GM18867 (cell line): ENCODE measurements at regions not wholly inside any gene's neighbourhood (a gene's known extent, or its start where the extent isn't known, plus 50 kb on each side); places are given as distances from the start of the nearest gene placed in this dataset.

ENCODE experiments used
- ATAC-seq: cut with Tn5 transposase; IDR thresholded peaks from one replicate; pipeline ENCODE4 v1.9.1; 2021; ENCODE audit warnings: mild to moderate bottlenecking, moderate library complexity; ENCODE audit not compliant: unreplicated experiment

- no peak for ATAC-seq
These were observed 905.6 kb downstream of the BCL11B start for GRCh38 chr14:98366429-98366828.

- ATAC-seq = no peak
These were observed 903.8 kb downstream of the BCL11B start for GRCh38 chr14:98368221-98368620.

- no peak for ATAC-seq
These were observed 903.1 kb downstream of the BCL11B start for GRCh38 chr14:98368916-98369315.

- ATAC-seq = no peak
These were observed 902.7 kb downstream of the BCL11B start for GRCh38 chr14:98369344-98369743.

- no peak for ATAC-seq
These were observed 901.6 kb downstream of the BCL11B start for GRCh38 chr14:98370352-98370751.

- ATAC-seq = no peak
These were observed 900.9 kb downstream of the BCL11B start for GRCh38 chr14:98371141-98371540.

- ATAC-seq = no peak
These were observed 897.9 kb downstream of the BCL11B start for GRCh38 chr14:98374136-98374535.

- ATAC-seq = no peak
These were observed 896.4 kb downstream of the BCL11B start for GRCh38 chr14:98375566-98375965.

- no peak for ATAC-seq
These were observed 892.2 kb downstream of the BCL11B start for GRCh38 chr14:98379830-98380229.

- no peak for ATAC-seq
These were observed 889.3 kb downstream of the BCL11B start for GRCh38 chr14:98382662-98383061.

GRCh38 chr14:98385851-98386250 is 886.1 kb downstream of the BCL11B start:
- no peak for ATAC-seq

- ATAC-seq = no peak
These were observed 880.9 kb downstream of the BCL11B start for GRCh38 chr14:98391061-98391460.

GRCh38 chr14:98393527-98393926 is 878.5 kb downstream of the BCL11B start:
- ATAC-seq = no peak

- no peak for ATAC-seq
These were observed 867.2 kb downstream of the BCL11B start for GRCh38 chr14:98404811-98405210.

GRCh38 chr14:98408024-98408555 is 863.9 kb downstream of the BCL11B start:
- no peak for ATAC-seq

- ATAC-seq = no peak
These were observed 863.3 kb downstream of the BCL11B start for GRCh38 chr14:98408713-98409112.

- ATAC-seq = no peak
These were observed 860.8 kb downstream of the BCL11B start for GRCh38 chr14:98411154-98411553.

- ATAC-seq = no peak
These were observed 859.6 kb downstream of the BCL11B start for GRCh38 chr14:98412431-98412830.

GRCh38 chr14:98415766-98416165 is 856.2 kb downstream of the BCL11B start:
- ATAC-seq = no peak

- no peak for ATAC-seq
These were observed 855.0 kb downstream of the BCL11B start for GRCh38 chr14:98417001-98417400.

- no peak for ATAC-seq
These were observed 843.5 kb downstream of the BCL11B start for GRCh38 chr14:98428483-98428994.

GRCh38 chr14:98433436-98433835 is 838.6 kb downstream of the BCL11B start:
- ATAC-seq = no peak

- no peak for ATAC-seq
These were observed 834.9 kb downstream of the BCL11B start for GRCh38 chr14:98437113-98437512.
